ENCODE measurements at regions not wholly inside any gene's neighbourhood (a gene's known extent, or its start where the extent isn't known, plus 50 kb on each side); places are given as distances from the start of the nearest gene placed in this dataset.
"Not testable (repeated sequence)": the region's sequence is repeated elsewhere in the genome, so short reads cannot be mapped to it uniquely, and the experiment has no call there.

GRCh38 chr2:171266102-171266501, 105.4 kb upstream of the TLK1 start:
- ChIA-PET CTCF (interaction anchor here (1.2 kb wide), 1 partner anchor 9 kb away, joined by 3 read pairs; no protein-coding TSS in a partner anchor), POLR2A (no interaction called here)
- no peaks in the 10 kb centered on the region for H3K9me3 Mint-ChIP-seq (ENCODE audit: low read depth)

GRCh38 chr2:171261529-171261928, 100.8 kb upstream of the TLK1 start:
- POLR2A ChIA-PET = interaction anchor here (0.6 kb wide), 1 partner anchor 294 kb away, joined by 3 read pairs; no protein-coding TSS in a partner anchor
- intact Hi-C loops (cut with DNase I, micrococcal nuclease) = loop anchor here (2.0 to 5.0 kb wide), 4 partner anchors 101 to 333 kb away; partner anchors contain the start of genes DCAF17 (in 2 of the 2), METTL8 (in 2 of the 2), GORASP2 (in 1 of the 2) and TLK1 (in 1 of the 2)

More at GRCh38 chr2:171266102-171266501, 105.4 kb upstream of the TLK1 start:
- intact Hi-C loops (cut with DNase I, micrococcal nuclease) = no loop called here
- ATAC-seq = no peak
- DNase-seq = no peak
- Mint-ChIP-seq H3K4me1 (peaks cover 19% of the 10 kb centered on the region), H3K36me3 (ENCODE audit: low read depth) (no peaks in the 10 kb centered on the region), H3K4me3 (no peak overlapping the region), H3K27ac (no peak overlapping the region), H3K27me3 (no peaks in the 10 kb centered on the region)

GRCh38 chr2:171260471-171261424, 100.1 kb upstream of the TLK1 start:
- CTCF ChIA-PET = interaction anchor here (0.6 to 3.4 kb wide), 5 partner anchors 35 to 156 kb away, joined by 3 to 21 read pairs (median 4); no protein-coding TSS in a partner anchor
- intact Hi-C loops (cut with DNase I, micrococcal nuclease) = loop anchor here (1.0 to 5.0 kb wide), 7 partner anchors 59 to 332 kb away; partner anchors contain the start of genes DCAF17 (in 2 of the 2), METTL8 (in 2 of the 2), GORASP2 (in 1 of the 2) and TLK1 (in 1 of the 2)
- Mint-ChIP-seq H3K27me3 (no peaks in the 10 kb centered on the region), H3K4me1 (peaks cover 34% of the 10 kb centered on the region), H3K27ac (peak overlapping the region; percentile 64), H3K9me3 (ENCODE audit: low read depth) (no peaks in the 10 kb centered on the region), H3K4me3 (peak overlapping the region; percentile 34), H3K36me3 (ENCODE audit: low read depth) (no peaks in the 10 kb centered on the region)
- POLR2A ChIA-PET = interaction anchor here (0.6 to 1.1 kb wide), 3 partner anchors 58 to 295 kb away, joined by 3 to 9 read pairs (median 3); no protein-coding TSS in a partner anchor
- DNase-seq (peak; percentile 50), ATAC-seq (peak; percentile 90)

More at GRCh38 chr2:171261529-171261928, 100.8 kb upstream of the TLK1 start:
- H3K27me3 Mint-ChIP-seq; H3K27ac Mint-ChIP-seq; H3K36me3 Mint-ChIP-seq (ENCODE audit: low read depth); H3K4me3 Mint-ChIP-seq; DNase-seq; H3K9me3 Mint-ChIP-seq (ENCODE audit: low read depth): not testable (repeated sequence)
- H3K4me1 Mint-ChIP-seq = peaks cover 34% of the 10 kb centered on the region
- CTCF ChIA-PET = interaction anchor here (0.7 to 3.4 kb wide), 7 partner anchors 14 to 155 kb away, joined by 3 to 21 read pairs (median 3); no protein-coding TSS in a partner anchor
- peak; percentile 35 for ATAC-seq

- intact Hi-C loops (cut with DNase I, micrococcal nuclease) = loop anchor here in 1 of 2 experiments (5.0 kb wide), 1 partner anchor 282 kb away; no protein-coding TSS in a partner anchor
- POLR2A ChIA-PET = no interaction called here
- no peak overlapping the region for H3K27ac Mint-ChIP-seq
- no peak overlapping the region for H3K4me3 Mint-ChIP-seq
- H3K36me3 Mint-ChIP-seq (ENCODE audit: low read depth) = no peaks in the 10 kb centered on the region
- DNase-seq (no peak), ATAC-seq (no peak)
- peaks cover 9% of the 10 kb centered on the region for H3K4me1 Mint-ChIP-seq
- CTCF ChIA-PET = interaction anchor here (1.0 kb wide), 1 partner anchor 345 kb away, joined by 3 read pairs; no protein-coding TSS in a partner anchor
- peaks cover 4% of the 10 kb centered on the region for H3K9me3 Mint-ChIP-seq (ENCODE audit: low read depth)
- H3K27me3 Mint-ChIP-seq = no peaks in the 10 kb centered on the region
Measured at GRCh38 chr2:171254666-171255065, 94.0 kb upstream of the TLK1 start.

GRCh38 chr2:171253900-171254650, 93.4 kb upstream of the TLK1 start:
- H3K9me3 Mint-ChIP-seq (ENCODE audit: low read depth) = peaks cover 4% of the 10 kb centered on the region
- CTCF ChIA-PET = interaction anchor here (0.9 to 1.0 kb wide), 2 partner anchors 162 to 346 kb away, joined by 3 to 4 read pairs; no protein-coding TSS in a partner anchor
- no peaks in the 10 kb centered on the region for H3K36me3 Mint-ChIP-seq (ENCODE audit: low read depth)
- H3K27ac Mint-ChIP-seq = no peak overlapping the region
- ATAC-seq (no peak), DNase-seq (no peak)
- intact Hi-C loops (cut with DNase I, micrococcal nuclease) = loop anchor here in 1 of 2 experiments (5.0 kb wide), 1 partner anchor 282 kb away; no protein-coding TSS in a partner anchor
- no peaks in the 10 kb centered on the region for H3K27me3 Mint-ChIP-seq
- no peak overlapping the region for H3K4me3 Mint-ChIP-seq
- POLR2A ChIA-PET = no interaction called here
- H3K4me1 Mint-ChIP-seq = peaks cover 14% of the 10 kb centered on the region

GRCh38 chr2:171253279-171253678, 92.6 kb upstream of the TLK1 start:
- intact Hi-C loops (cut with DNase I, micrococcal nuclease) = loop anchor here in 1 of 2 experiments (5.0 kb wide), 1 partner anchor 281 kb away; no protein-coding TSS in a partner anchor
- Mint-ChIP-seq H3K4me3 (no peak overlapping the region), H3K36me3 (ENCODE audit: low read depth) (no peaks in the 10 kb centered on the region), H3K4me1 (peaks cover 22% of the 10 kb centered on the region), H3K9me3 (ENCODE audit: low read depth) (peaks cover 4% of the 10 kb centered on the region), H3K27me3 (no peaks in the 10 kb centered on the region), H3K27ac (no peak overlapping the region)
- DNase-seq (no peak), ATAC-seq (no peak)
- POLR2A ChIA-PET = no interaction called here
- CTCF ChIA-PET = interaction anchor here (0.6 to 0.9 kb wide), 2 partner anchors 66 to 163 kb away, joined by 3 to 4 read pairs; no protein-coding TSS in a partner anchor

GRCh38 chr2:171249689-171250088, 89.0 kb upstream of the TLK1 start:
- ATAC-seq (no peak), DNase-seq (no peak)
- peaks cover 47% of the 10 kb centered on the region for H3K4me1 Mint-ChIP-seq
- peaks cover 13% of the 10 kb centered on the region for H3K9me3 Mint-ChIP-seq (ENCODE audit: low read depth)
- ChIA-PET POLR2A (interaction anchor here (0.6 kb wide), 2 partner anchors 12 to 1906 kb away, joined by 7 to 9 read pairs; no protein-coding TSS in a partner anchor), CTCF (interaction anchor here (0.8 to 2.9 kb wide), 3 partner anchors 14 to 167 kb away, joined by 3 to 11 read pairs (median 3); no protein-coding TSS in a partner anchor)
- H3K4me3 Mint-ChIP-seq = no peak overlapping the region
- no peak overlapping the region for H3K27ac Mint-ChIP-seq
- intact Hi-C loops (cut with DNase I, micrococcal nuclease) = loop anchor here (2.0 to 5.0 kb wide), 5 partner anchors 68 to 277 kb away; partner anchors contain the start of gene TLK1 (in 1 of the 2)
- peaks cover 1% of the 10 kb centered on the region for H3K36me3 Mint-ChIP-seq (ENCODE audit: low read depth)
- no peaks in the 10 kb centered on the region for H3K27me3 Mint-ChIP-seq

GRCh38 chr2:171247741-171248662, 87.3 kb upstream of the TLK1 start:
- ATAC-seq = peak; percentile 85
- H3K4me3 Mint-ChIP-seq = peak overlapping the region; percentile 2
- CTCF ChIA-PET = interaction anchor here (2.9 kb wide), 1 partner anchor 12 kb away, joined by 11 read pairs; no protein-coding TSS in a partner anchor

GRCh38 chr2:171244970-171245782, 84.5 kb upstream of the TLK1 start:
- H3K4me1 Mint-ChIP-seq = peaks cover 42% of the 10 kb centered on the region
- no peak for ATAC-seq
- ChIA-PET POLR2A (no interaction called here), CTCF (no interaction called here)
- no peaks in the 10 kb centered on the region for H3K27me3 Mint-ChIP-seq
- intact Hi-C loops (cut with DNase I, micrococcal nuclease) = loop anchor here (1.0 to 5.0 kb wide), 4 partner anchors 72 to 272 kb away; partner anchors contain the start of gene TLK1 (in 1 of the 2)
- peaks cover 4% of the 10 kb centered on the region for H3K36me3 Mint-ChIP-seq (ENCODE audit: low read depth)
- peaks cover 12% of the 10 kb centered on the region for H3K9me3 Mint-ChIP-seq (ENCODE audit: low read depth)
- no peak overlapping the region for H3K27ac Mint-ChIP-seq
- H3K4me3 Mint-ChIP-seq = no peak overlapping the region
- no peak for DNase-seq

More at GRCh38 chr2:171247741-171248662, 87.3 kb upstream of the TLK1 start:
- Mint-ChIP-seq H3K27me3 (no peaks in the 10 kb centered on the region), H3K9me3 (ENCODE audit: low read depth) (peaks cover 12% of the 10 kb centered on the region), H3K36me3 (ENCODE audit: low read depth) (peaks cover 4% of the 10 kb centered on the region), H3K27ac (no peak overlapping the region), H3K4me1 (peaks cover 43% of the 10 kb centered on the region)
- intact Hi-C loops (cut with DNase I, micrococcal nuclease) = loop anchor here (2.0 to 5.0 kb wide), 4 partner anchors 69 to 169 kb away; partner anchors contain the start of gene TLK1 (in 1 of the 2)
- peak; percentile 25 for DNase-seq
- POLR2A ChIA-PET = no interaction called here

Data from activated CD4-positive, alpha-beta T cell treated with anti-CD3 and anti-CD28 coated beads for 36 hours (primary cell).